ENCODE measurements at regions not wholly inside any gene's neighbourhood (a gene's known extent, or its start where the extent isn't known, plus 50 kb on each side); places are given as distances from the start of the nearest gene placed in this dataset.

GRCh38 chr5:135235551-135236227, 163.3 kb downstream of the MACROH2A1 start:
- WGBS (ENCODE audit: insufficient coverage, insufficient replicate concordance, low lambda C conversion rate, missing lambda C conversion rate): 28% methylated on average over 9 of the region's 9 CpGs
- no TSS peak for BruUV-seq (replicated peaks)

More at GRCh38 chr5:135235551-135236227, 163.3 kb downstream of the MACROH2A1 start:
- Histone ChIP-seq H3K4me3 (no peak overlapping the region), H3K27ac (ENCODE audit: control insufficient read depth, insufficient read depth) (no peak overlapping the region), H3K9ac (ENCODE audit: control insufficient read depth, insufficient read depth, low read length) (no peak overlapping the region), H3K4me1 (ENCODE audit: control insufficient read depth, insufficient read depth, low read length) (no peaks in the 10 kb centered on the region), H3K9me3 (replicated peaks; ENCODE audit: control insufficient read depth, insufficient read depth, low read length) (no peaks in the 10 kb centered on the region), H2AFZ (ENCODE audit: control insufficient read depth, low read depth, low read length) (no peak overlapping the region), H3K4me2 (ENCODE audit: control insufficient read depth, insufficient read depth) (no peak overlapping the region), H4K20me1 (ENCODE audit: control insufficient read depth, insufficient read depth) (no peaks in the 10 kb centered on the region), H3K36me3 (ENCODE audit: control insufficient read depth in 2 of 2, insufficient read depth in 2 of 2, low read length in 1 of 2) (no peaks in the 10 kb centered on the region), H3K79me2 (ENCODE audit: control insufficient read depth, insufficient read depth, low read length) (no peaks in the 10 kb centered on the region), H3K27me3 (replicated peaks in 1 of 2; ENCODE audit: control insufficient read depth in 2 of 2, insufficient read depth in 2 of 2, low read length in 1 of 2) (no peaks in the 10 kb centered on the region; a peak in 2 of 4 replicates)
- intact Hi-C loops (cut with micrococcal nuclease; ENCODE audit: unreplicated experiment): no loop called here
- no peak for FAIRE-seq
- DNase-seq (ENCODE audit: low read depth, low spot score): no peak
- ChIA-PET RAD21 (ENCODE audit: unreplicated experiment) (no interaction called here), POLR2A (no interaction called here), SMC1A (ENCODE audit: uncharacterized antibody, unreplicated experiment) (no interaction called here), CTCF (interaction anchor here (1.1 kb wide), 1 partner anchor 190 kb away, joined by 3 read pairs; no protein-coding TSS in a partner anchor)
- TF ChIP-seq SREBF2 (IDR thresholded peaks at IDR 0.05; ENCODE audit: low read length): no peak
- no peak for TF ChIP-seq EED (IDR thresholded peaks at IDR 0.05; ENCODE audit: low read depth)
- no peak for TF ChIP-seq WRNIP1 (IDR thresholded peaks at IDR 0.05; ENCODE audit: borderline replicate concordance, low read depth, low read length)
- no peak for TF ChIP-seq SMC3 (IDR thresholded peaks at IDR 0.05; ENCODE audit: borderline replicate concordance, low read length)
- TF ChIP-seq CEBPB (IDR thresholded peaks at IDR 0.05; ENCODE audit: borderline replicate concordance in 1 of 2, low read depth in 2 of 2, low read length in 2 of 2): no peak
- no peak for TF ChIP-seq MXI1 (IDR thresholded peaks at IDR 0.05; ENCODE audit: low read depth, low read length)
- no peak for TF ChIP-seq TCF12 (IDR thresholded peaks at IDR 0.05; ENCODE audit: low read depth, low read length)
- TF ChIP-seq E2F8 (IDR thresholded peaks at IDR 0.05; ENCODE audit: low read depth, partially characterized antibody): no peak
- no peak for TF ChIP-seq MYC (IDR thresholded peaks at IDR 0.05; ENCODE audit: insufficient read depth, insufficient read length, insufficient replicate concordance, low read length, severe bottlenecking)
- TF ChIP-seq TCF3 (IDR thresholded peaks at IDR 0.05; ENCODE audit: borderline replicate concordance, insufficient read depth, low read depth, low read length): no peak
- ATAC-seq: no peak
- in situ Hi-C loops (cut with MboI): no loop called here
